Activated CD4-positive, alpha-beta memory T cell treated with anti-CD3 and anti-CD28 coated beads, Interleukin-2, amount 10 ng/mL, durations not matched to agents 7 days and 5 days (primary cell): ENCODE measurements at regions not wholly inside any gene's neighbourhood (a gene's known extent, or its start where the extent isn't known, plus 50 kb on each side); places are given as distances from the start of the nearest gene placed in this dataset.

ENCODE experiments used
- CTCF ChIA-PET: fragments of 350-600 bp; sonication (Branson Sonifier 250); formaldehyde crosslinking; loops from one replicate; lab custom pipeline; 2021; ENCODE audit warnings: antibody characterized with exemption, inconsistent platforms; lab: Charles Lee
- POLR2A ChIA-PET: fragments of 350-600 bp; sonication (Branson Sonifier 250); formaldehyde crosslinking; loops from one replicate; lab custom pipeline; 2021; ENCODE audit warnings: antibody characterized with exemption; lab: Charles Lee
- DNase-seq: peaks from one replicate; pipeline ENCODE4 v3.0.0-alpha.2; 2020
- H3K27ac Mint-ChIP-seq: one replicate; pipeline ENCODE4 v1.8.0; 2021; ENCODE audit warnings: mild to moderate bottlenecking, mixed read lengths
- H3K27me3 Mint-ChIP-seq: one replicate; pipeline ENCODE4 v1.8.0; 2021; ENCODE audit warnings: mixed read lengths
- H3K36me3 Mint-ChIP-seq: one replicate; pipeline ENCODE4 v1.8.0; 2021; ENCODE audit warnings: low read depth, mixed read lengths
- H3K4me1 Mint-ChIP-seq: one replicate; pipeline ENCODE4 v1.8.0; 2021; ENCODE audit warnings: mixed read lengths
- H3K4me3 Mint-ChIP-seq: one replicate; pipeline ENCODE4 v1.8.0; 2021; ENCODE audit warnings: mild to moderate bottlenecking, mixed read lengths
- H3K9me3 Mint-ChIP-seq: one replicate; pipeline ENCODE4 v1.8.0; 2021; ENCODE audit warnings: mixed read lengths

DNA sequence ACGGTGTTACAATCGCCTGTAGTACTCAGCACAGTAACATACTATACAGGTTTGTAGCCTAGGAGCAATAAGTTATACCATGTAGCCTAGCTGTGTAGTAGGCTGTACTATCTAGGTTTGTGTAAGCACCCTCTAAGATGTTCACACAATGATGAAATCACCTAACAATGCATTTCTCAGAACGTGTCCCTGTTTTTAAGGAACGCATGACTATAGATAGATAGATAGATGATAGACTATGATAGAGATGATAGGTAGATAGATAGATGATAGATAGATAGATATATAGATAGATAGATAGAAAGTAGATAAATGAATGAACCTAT, 203.9 kb downstream of the FAM76B start:
- peaks cover 3% of the 10 kb centered on the region for H3K36me3 Mint-ChIP-seq
- H3K4me3 Mint-ChIP-seq = no peak overlapping the region
- H3K9me3 Mint-ChIP-seq = peaks cover 9% of the 10 kb centered on the region
- ChIA-PET POLR2A (no interaction called here), CTCF (no interaction called here)
- no peak for DNase-seq
- H3K27me3 Mint-ChIP-seq = no peaks in the 10 kb centered on the region
- no peak overlapping the region for H3K27ac Mint-ChIP-seq
- peaks cover 3% of the 10 kb centered on the region for H3K4me1 Mint-ChIP-seq

DNA sequence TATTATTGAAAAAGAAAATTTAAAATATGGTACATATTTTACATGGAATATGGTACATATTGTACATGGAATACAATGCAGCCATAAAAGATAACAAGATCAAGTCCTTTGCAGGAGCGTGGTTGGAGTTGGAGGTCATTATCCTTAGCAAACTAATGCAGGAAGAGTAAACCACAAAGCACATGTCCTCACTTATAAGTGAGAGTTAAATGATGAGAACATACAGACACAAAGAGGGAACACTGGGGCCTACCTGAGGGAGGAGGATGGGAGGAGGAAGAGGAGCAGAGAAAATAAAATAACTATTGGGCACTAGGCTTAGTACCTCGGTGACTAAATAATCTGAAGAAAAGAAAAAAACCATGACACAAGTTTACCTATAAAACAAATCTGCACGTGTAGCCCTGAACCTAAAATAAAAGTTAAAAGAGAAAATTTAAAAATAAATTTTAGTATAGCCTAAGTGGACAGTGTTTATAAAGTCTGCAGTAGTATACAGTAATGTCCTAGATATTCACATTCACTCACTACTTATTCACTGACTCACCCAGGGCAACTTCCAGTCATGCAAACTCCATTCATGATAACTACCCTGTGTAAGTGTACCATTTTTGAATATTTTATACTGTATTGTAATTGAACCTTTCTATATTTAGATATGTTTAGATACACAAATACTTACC, 204.4 kb downstream of the FAM76B start:
- CTCF ChIA-PET = no interaction called here

DNA sequence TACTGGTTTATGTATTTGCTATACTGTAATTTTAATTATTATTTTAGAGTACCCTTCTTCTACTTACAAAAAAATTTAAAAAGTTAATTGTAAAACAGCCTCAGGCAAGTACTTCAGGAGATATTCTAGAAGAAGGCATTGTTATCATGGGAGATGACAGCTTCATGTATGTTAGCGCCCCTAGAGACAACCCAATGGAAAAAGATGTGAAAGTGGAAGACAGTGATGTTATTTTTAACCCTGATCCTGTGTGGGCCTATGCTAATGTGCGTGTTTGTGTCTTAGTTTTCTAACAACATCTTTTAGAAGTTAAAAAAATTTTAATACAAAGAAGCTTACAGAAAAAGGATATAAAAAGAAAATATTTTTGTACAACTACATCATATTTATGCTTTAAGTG, 205.0 kb downstream of the FAM76B start:
- H3K27me3 Mint-ChIP-seq = no peaks in the 10 kb centered on the region
- H3K36me3 Mint-ChIP-seq = peaks cover 3% of the 10 kb centered on the region
- H3K27ac Mint-ChIP-seq = no peak overlapping the region
- H3K4me3 Mint-ChIP-seq = no peak overlapping the region
- CTCF ChIA-PET = no interaction called here
- peaks cover 11% of the 10 kb centered on the region for H3K9me3 Mint-ChIP-seq
- H3K4me1 Mint-ChIP-seq = peaks cover 3% of the 10 kb centered on the region
- POLR2A ChIA-PET = no interaction called here
- no peak for DNase-seq

More for the DNA sequence above, 204.4 kb downstream of the FAM76B start:
- Mint-ChIP-seq H3K27me3 (no peaks in the 10 kb centered on the region), H3K4me3 (no peak overlapping the region), H3K4me1 (peaks cover 3% of the 10 kb centered on the region), H3K9me3 (peaks cover 9% of the 10 kb centered on the region), H3K36me3 (peaks cover 3% of the 10 kb centered on the region), H3K27ac (no peak overlapping the region)
- POLR2A ChIA-PET = no interaction called here
- no peak for DNase-seq

DNA sequence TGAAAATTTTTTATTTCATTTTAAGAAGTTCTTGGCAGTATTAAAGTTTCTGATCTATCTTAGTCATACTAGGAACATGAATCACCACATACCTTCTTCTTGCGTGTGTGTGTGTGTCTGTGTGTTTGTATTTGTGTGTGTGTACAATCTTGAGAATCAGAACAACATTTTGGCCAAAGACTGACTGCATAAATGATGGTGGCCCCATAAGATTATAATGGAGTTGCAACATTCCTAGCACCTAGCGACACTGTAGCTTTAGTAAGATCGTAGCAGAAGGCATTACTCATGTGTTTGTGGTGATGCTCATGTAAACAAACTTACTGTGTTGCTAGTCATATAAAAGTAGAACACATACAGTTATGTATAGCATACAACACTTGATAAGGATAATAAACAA, 205.4 kb downstream of the FAM76B start:
- ChIA-PET CTCF (no interaction called here), POLR2A (no interaction called here)
- Mint-ChIP-seq H3K4me1 (peaks cover 3% of the 10 kb centered on the region), H3K27ac (no peak overlapping the region), H3K4me3 (no peak overlapping the region), H3K27me3 (no peaks in the 10 kb centered on the region), H3K36me3 (peaks cover 3% of the 10 kb centered on the region), H3K9me3 (peaks cover 12% of the 10 kb centered on the region)
- no peak for DNase-seq

DNA sequence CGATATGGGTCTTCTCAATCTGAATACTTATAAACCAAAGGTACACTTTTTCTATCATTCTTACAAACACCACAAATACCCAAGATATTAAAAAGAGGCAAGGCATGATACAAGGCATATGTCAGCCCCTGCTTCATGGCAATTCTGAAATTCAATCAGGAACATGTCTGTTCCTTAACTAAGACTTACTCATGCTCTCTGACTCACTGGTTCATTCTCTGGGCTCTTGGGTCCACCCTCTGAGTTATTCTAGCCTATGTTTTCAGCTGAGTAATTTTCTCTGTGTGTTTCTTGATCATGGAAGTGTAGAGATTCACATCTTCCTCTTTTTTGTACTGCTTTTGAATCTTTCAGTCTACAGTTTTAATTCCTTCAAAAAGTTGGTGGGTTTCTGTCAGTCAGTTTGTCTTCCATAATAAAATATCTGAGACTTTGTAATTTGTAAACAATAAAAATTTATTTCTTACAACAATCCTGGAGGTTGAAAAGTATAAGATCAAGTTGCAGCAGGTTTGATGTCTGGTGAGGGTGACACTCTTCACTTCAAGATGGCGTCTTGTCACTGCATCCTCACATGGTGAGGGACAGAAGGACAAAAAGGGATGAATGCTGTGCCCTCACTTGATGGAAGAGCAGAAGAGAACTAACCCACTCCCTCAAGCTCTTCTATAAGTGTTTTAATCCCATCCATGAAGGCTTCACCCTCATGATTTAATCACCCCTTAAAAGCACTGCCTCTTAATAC, 211.7 kb downstream of the FAM76B start:
- ChIA-PET CTCF (no interaction called here), POLR2A (no interaction called here)
- no peak overlapping the region for H3K27ac Mint-ChIP-seq
- H3K4me1 Mint-ChIP-seq = no peaks in the 10 kb centered on the region
- H3K4me3 Mint-ChIP-seq = no peak overlapping the region
- H3K36me3 Mint-ChIP-seq = peaks cover 3% of the 10 kb centered on the region
- H3K27me3 Mint-ChIP-seq = no peaks in the 10 kb centered on the region
- peaks cover 7% of the 10 kb centered on the region for H3K9me3 Mint-ChIP-seq
- no peak for DNase-seq

DNA sequence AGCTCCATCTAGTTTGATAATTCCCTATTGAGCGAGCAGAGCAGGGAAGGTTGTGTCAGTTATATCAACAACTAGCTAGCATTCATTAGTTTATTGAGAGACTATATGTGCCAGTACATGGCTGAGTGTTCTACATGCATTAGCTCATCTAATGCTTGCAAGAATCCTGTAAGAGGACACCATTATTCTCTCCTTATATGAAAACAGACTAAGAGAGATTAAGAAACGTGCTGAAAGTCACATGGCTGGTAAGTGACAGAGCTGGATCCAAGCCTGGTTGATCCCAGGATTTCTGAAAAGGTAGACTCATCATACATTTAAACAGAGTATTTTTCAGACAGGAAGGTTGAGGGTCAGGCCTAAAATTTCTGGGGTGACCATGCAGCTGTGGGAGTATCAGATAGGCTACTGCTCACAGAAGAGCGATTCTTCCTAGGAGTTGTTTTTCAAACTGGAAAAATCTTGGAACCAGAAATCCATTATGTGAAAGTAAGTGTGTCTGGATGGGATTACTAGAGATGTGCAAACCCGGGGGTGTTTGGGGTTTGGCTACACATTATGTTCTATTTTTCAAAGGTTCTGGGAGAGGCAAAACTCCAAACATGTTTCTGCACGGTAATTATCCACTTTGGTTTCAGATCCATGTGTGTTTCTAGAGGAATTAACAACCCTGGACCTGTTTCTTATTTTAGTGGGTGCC, 213.3 kb downstream of the FAM76B start:
- POLR2A ChIA-PET = interaction anchor here (0.6 kb wide), 1 partner anchor 244 kb away, joined by 3 read pairs; no protein-coding TSS in a partner anchor
- no peaks in the 10 kb centered on the region for H3K27me3 Mint-ChIP-seq
- H3K4me3 Mint-ChIP-seq = no peak overlapping the region
- H3K4me1 Mint-ChIP-seq = no peaks in the 10 kb centered on the region
- no peak overlapping the region for H3K27ac Mint-ChIP-seq
- no peaks in the 10 kb centered on the region for H3K36me3 Mint-ChIP-seq
- peaks cover 3% of the 10 kb centered on the region for H3K9me3 Mint-ChIP-seq
- no peak for DNase-seq
- CTCF ChIA-PET = interaction anchor here (1.0 kb wide), 1 partner anchor 478 kb away, joined by 3 read pairs; no protein-coding TSS in a partner anchor

DNA sequence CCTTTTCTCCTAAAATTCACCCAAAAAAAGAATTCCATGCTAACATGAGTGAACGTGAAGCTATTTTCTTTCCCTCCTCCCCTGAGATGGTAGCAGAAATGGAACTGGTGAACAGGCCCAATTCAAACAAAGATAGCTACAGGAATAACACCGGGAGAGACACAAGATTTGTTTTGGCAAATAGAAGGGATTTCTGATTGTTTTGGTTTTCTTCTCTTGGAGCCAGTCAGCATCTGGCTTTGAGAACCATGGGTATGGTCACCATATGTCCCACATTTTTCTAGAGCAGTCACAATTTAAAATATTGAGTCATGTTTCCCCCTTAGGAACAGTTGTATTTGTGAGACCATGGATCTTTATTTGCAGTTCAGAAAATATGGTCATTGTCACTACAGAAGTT, 214.1 kb downstream of the FAM76B start:
- H3K9me3 Mint-ChIP-seq = peaks cover 3% of the 10 kb centered on the region
- CTCF ChIA-PET = interaction anchor here (1.0 kb wide), 1 partner anchor 477 kb away, joined by 3 read pairs; no protein-coding TSS in a partner anchor

DNA sequence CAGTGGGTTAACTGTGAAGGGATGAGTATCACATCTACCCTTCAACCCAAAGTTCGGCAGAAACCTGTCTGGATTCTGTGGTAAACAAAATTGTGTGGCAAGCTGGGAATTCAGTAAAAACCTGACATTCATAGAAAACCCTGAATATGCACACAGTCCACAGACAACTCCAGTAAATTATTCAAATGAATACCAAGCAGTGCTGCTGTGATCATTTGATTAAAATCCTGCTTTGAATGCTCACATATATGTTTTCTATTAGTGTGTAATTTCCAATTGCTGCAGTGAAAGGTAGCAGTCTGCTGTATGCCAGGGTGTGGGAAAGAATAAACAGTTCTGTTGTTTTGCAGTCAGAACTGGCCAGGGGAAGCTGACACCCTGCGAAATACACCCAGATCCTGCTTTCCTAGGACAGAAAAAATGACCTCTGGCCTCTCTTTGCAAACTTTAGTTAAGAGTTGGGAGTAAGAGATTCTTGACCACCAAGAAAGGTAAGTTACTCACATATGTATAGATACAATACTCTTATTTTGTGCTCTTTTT, 217.8 kb downstream of the FAM76B start:
- H3K9me3 Mint-ChIP-seq = peaks cover 11% of the 10 kb centered on the region
- H3K27ac Mint-ChIP-seq = no peak overlapping the region
- H3K27me3 Mint-ChIP-seq = no peaks in the 10 kb centered on the region
- ChIA-PET CTCF (no interaction called here), POLR2A (no interaction called here)
- no peak for DNase-seq
- H3K4me3 Mint-ChIP-seq = no peak overlapping the region
- H3K36me3 Mint-ChIP-seq = no peaks in the 10 kb centered on the region
- no peaks in the 10 kb centered on the region for H3K4me1 Mint-ChIP-seq

More for the DNA sequence above, 214.1 kb downstream of the FAM76B start:
- Mint-ChIP-seq H3K4me1 (no peaks in the 10 kb centered on the region), H3K4me3 (no peak overlapping the region), H3K36me3 (no peaks in the 10 kb centered on the region), H3K27ac (no peak overlapping the region), H3K27me3 (no peaks in the 10 kb centered on the region)
- POLR2A ChIA-PET = no interaction called here
- DNase-seq = no peak

DNA sequence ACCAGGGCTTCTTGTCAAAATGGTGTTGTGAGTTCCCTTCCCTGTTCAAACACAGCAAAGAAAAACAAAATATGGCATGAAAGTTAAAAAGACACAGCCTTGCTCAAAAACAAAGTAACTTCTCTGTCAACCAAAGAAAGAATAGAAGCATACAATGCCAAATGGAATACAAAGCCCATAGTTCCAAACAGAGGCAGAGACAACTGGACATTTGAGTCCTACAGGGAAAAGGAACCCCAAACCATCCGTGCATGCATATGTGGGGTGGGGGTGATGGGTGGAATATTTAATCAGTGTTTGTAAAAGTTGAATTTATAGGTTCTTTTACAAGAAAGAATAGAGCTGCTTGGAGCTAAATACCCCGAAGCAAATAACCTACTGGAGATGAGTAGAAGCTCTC, 218.7 kb downstream of the FAM76B start:
- no peak overlapping the region for H3K27ac Mint-ChIP-seq
- no peak for DNase-seq
- no peaks in the 10 kb centered on the region for H3K4me1 Mint-ChIP-seq
- peaks cover 11% of the 10 kb centered on the region for H3K9me3 Mint-ChIP-seq
- ChIA-PET CTCF (no interaction called here), POLR2A (no interaction called here)
- H3K4me3 Mint-ChIP-seq = no peak overlapping the region
- H3K36me3 Mint-ChIP-seq = no peaks in the 10 kb centered on the region
- H3K27me3 Mint-ChIP-seq = no peaks in the 10 kb centered on the region

DNA sequence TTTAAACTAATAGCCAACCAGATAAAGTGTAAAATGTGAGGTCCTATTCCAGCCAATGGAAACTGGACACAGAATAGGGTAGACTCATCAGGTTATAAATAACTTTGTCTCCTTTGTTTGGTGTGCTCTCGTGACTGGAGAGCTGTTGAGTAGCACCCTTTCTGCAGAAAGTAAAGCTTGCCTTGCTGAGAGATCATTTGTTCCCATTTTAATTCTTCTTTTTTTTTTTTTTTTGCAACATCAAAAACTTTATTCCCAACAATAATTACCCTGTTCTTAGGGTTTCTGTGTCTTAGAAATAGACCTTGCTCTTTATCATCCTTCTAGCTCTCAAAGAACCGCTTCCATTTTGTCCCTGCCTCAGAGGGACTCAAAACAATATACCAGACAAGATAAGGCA, 220.4 kb downstream of the FAM76B start:
- Mint-ChIP-seq H3K4me3 (no peak overlapping the region), H3K27ac (no peak overlapping the region), H3K27me3 (no peaks in the 10 kb centered on the region), H3K9me3 (peaks cover 11% of the 10 kb centered on the region), H3K4me1 (peaks cover 2% of the 10 kb centered on the region), H3K36me3 (no peaks in the 10 kb centered on the region)
- no peak for DNase-seq
- ChIA-PET POLR2A (no interaction called here), CTCF (no interaction called here)

DNA sequence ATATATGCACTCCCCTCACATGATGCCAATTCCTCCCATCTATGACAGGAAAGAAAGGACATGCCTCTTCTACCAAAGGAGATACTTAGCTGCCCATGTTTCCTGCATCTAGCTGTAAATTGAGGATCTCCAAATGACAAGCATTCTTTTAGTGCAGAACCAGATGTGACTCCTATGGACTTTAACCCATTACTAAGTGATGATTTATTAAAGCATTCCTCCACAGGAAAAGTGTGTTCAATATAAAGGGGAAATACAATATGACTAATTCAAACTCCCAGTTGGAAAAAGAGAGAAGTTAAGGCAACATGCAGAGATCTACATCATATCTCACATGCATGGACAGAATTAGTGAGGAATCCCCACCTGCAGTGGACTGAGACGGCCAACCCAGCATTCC, 221.3 kb downstream of the FAM76B start:
- no peak for DNase-seq
- Mint-ChIP-seq H3K27ac (no peak overlapping the region), H3K4me1 (peaks cover 4% of the 10 kb centered on the region), H3K9me3 (peaks cover 11% of the 10 kb centered on the region), H3K36me3 (no peaks in the 10 kb centered on the region), H3K27me3 (no peaks in the 10 kb centered on the region), H3K4me3 (no peak overlapping the region)
- CTCF ChIA-PET = no interaction called here
- POLR2A ChIA-PET = no interaction called here

DNA sequence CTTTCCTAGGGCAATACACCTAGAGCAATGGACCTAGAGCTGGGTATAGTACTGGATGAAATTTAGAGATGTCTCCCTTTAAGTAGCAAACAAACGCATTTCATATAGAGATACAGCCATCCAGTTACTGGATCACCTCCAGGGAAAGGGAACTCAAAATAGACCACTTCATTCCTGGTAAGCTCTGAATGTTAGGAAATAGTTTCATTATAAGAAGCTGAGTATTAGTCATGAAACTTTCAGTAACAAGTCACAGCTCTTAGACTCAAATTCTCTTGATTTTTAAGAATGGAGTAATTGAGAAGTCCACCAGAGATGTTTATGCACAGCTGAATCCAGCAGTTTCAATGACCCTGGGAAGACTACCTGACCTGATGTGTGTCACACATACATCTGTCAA, 221.9 kb downstream of the FAM76B start:
- Mint-ChIP-seq H3K9me3 (peaks cover 11% of the 10 kb centered on the region), H3K27me3 (no peaks in the 10 kb centered on the region), H3K4me3 (no peak overlapping the region), H3K27ac (no peak overlapping the region), H3K4me1 (peaks cover 5% of the 10 kb centered on the region), H3K36me3 (no peaks in the 10 kb centered on the region)
- ChIA-PET POLR2A (no interaction called here), CTCF (no interaction called here)
- DNase-seq = no peak

DNA sequence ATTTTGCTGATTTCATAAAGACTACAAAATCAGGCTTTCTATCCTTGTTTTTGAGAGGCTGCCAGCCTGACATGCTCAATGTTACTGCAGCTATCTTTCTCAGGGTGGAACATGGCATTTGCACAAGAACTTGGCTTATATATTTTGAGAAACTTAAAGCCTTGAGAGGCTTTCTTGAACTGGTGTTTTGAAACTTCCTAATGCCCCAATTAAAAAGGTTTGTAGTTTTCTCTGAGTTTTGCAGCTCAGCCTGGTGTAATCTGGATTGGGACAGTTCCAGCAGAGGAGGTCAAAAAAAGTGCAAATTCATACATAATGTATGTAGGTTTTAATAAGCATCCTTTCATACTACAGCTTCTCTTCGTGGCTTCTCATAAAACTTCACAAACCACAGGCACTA, 223.4 kb downstream of the FAM76B start:
- H3K4me1 Mint-ChIP-seq = peaks cover 5% of the 10 kb centered on the region
- POLR2A ChIA-PET = no interaction called here
- CTCF ChIA-PET = no interaction called here
- H3K27me3 Mint-ChIP-seq = no peaks in the 10 kb centered on the region
- no peak overlapping the region for H3K27ac Mint-ChIP-seq
- no peak overlapping the region for H3K4me3 Mint-ChIP-seq
- no peak for DNase-seq
- H3K9me3 Mint-ChIP-seq = peaks cover 11% of the 10 kb centered on the region
- no peaks in the 10 kb centered on the region for H3K36me3 Mint-ChIP-seq
